Activated CD8-positive, alpha-beta T cell treated with anti-CD3 and anti-CD28 coated beads, Interleukin-2, amount 10 ng/mL, durations not matched to agents 7 days and 5 days (primary cell): ENCODE measurements at regions not wholly inside any gene's neighbourhood (a gene's known extent, or its start where the extent isn't known, plus 50 kb on each side); places are given as distances from the start of the nearest gene placed in this dataset.

ENCODE experiments used
- ATAC-seq: fragments of 150-1000 bp; cut with Tn5 transposase; one replicate; pipeline ENCODE4 v1.10.0; 2021; ENCODE audit warnings: moderate library complexity
- CTCF ChIA-PET: fragments of 350-600 bp; sonication (Branson Sonifier 250); formaldehyde crosslinking; loops from one replicate; lab custom pipeline; 2021; ENCODE audit warnings: antibody characterized with exemption; lab: Charles Lee
- POLR2A ChIA-PET: fragments of 350-600 bp; sonication (Branson Sonifier 250); formaldehyde crosslinking; loops from one replicate; lab custom pipeline; 2021; ENCODE audit warnings: antibody characterized with exemption; lab: Charles Lee
- DNase-seq: peaks from one replicate; pipeline ENCODE4 v3.0.0-alpha.2; 2020
- H3K27ac Mint-ChIP-seq: one replicate; pipeline ENCODE4 v1.8.0; 2021; ENCODE audit warnings: mild to moderate bottlenecking, mixed read lengths
- H3K27me3 Mint-ChIP-seq: one replicate; pipeline ENCODE4 v1.8.0; 2021; ENCODE audit warnings: low read depth, mixed read lengths
- H3K36me3 Mint-ChIP-seq: one replicate; pipeline ENCODE4 v1.8.0; 2021; ENCODE audit warnings: low read depth, mixed read lengths
- H3K4me1 Mint-ChIP-seq: one replicate; pipeline ENCODE4 v1.8.0; 2021; ENCODE audit warnings: low read depth, mixed read lengths
- H3K4me3 Mint-ChIP-seq: one replicate; pipeline ENCODE4 v1.8.0; 2021; ENCODE audit warnings: mild to moderate bottlenecking, mixed read lengths
- H3K9me3 Mint-ChIP-seq: one replicate; pipeline ENCODE4 v1.8.0; 2022; ENCODE audit warnings: mixed read lengths; ENCODE audit not compliant: insufficient read depth

DNA sequence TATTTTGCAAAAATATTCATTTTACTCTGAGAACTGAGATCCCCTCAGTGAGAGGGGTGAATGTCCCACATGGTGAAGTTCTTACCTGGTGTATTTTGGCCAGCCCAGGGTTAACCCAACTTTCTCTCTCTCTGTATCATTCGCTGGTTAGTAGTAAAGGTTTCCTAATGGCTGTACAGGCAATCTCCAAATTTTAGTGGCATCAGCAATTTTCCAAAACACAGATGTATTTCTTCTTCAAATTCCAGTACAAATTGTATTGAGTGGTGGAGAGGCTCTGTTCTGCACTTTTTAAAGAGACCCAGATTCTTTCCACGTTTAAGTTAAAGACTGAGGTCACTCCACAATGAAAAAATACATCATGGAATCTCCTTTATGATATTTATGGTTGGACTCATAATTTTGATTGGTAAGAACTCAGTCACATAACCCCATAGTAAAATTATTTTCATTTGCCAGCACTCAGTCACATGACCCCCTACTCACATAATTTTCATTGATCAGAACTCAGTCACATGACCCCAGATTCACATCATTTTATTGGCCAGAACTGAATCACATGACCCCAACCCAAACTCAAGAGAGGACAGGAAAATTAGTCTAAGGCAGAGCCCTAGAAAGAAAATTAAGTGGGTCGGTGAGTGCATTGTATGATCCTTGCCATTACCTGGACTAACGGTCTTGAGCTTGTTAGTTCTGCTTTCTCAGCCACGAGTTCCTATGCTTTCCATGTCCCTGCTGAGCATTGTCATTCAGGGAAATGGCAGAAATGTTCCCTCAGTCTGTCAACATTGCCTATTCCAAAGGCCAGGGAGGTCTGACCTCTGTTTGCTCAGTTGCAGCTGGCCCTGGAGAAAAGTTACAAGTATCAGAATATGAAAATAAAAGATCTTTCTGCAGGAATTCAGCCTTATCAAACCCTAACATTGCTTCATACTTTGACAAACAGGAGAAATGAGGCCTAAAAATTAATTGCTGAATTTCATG lies 1536.2 kb downstream of the AACS start:
- H3K36me3 Mint-ChIP-seq = no peaks in the 10 kb centered on the region
- CTCF ChIA-PET = no interaction called here
- no peak overlapping the region for H3K4me3 Mint-ChIP-seq
- H3K4me1 Mint-ChIP-seq = no peaks in the 10 kb centered on the region
- no peaks in the 10 kb centered on the region for H3K27me3 Mint-ChIP-seq
- POLR2A ChIA-PET = no interaction called here
- H3K27ac Mint-ChIP-seq = no peak overlapping the region
- peaks cover 4% of the 10 kb centered on the region for H3K9me3 Mint-ChIP-seq
- ATAC-seq (no peak), DNase-seq (no peak)

DNA sequence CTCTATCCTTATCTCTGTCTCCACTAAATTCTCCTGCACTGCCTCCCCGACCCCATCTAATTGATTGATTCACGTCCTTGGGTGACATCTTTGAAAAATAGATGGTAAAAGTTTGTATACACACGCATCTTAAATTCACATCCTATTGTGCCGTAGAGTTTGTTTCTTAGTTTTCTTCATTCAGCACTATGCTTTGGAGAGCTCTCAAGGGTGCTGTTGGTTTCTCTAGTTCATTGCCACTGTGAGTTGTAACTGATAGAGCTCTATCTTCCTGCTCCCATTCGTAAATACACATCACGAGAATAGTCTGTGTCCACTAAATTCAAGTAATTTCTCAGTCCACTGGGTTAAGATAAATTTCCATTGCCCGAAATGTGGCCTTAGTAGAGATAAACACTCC lies 1537.4 kb downstream of the AACS start:
- Mint-ChIP-seq H3K27ac (no peak overlapping the region), H3K4me3 (no peak overlapping the region), H3K27me3 (no peaks in the 10 kb centered on the region), H3K9me3 (peaks cover 2% of the 10 kb centered on the region), H3K36me3 (no peaks in the 10 kb centered on the region), H3K4me1 (no peaks in the 10 kb centered on the region)
- no peak for ATAC-seq
- POLR2A ChIA-PET = no interaction called here
- CTCF ChIA-PET = no interaction called here
- no peak for DNase-seq

DNA sequence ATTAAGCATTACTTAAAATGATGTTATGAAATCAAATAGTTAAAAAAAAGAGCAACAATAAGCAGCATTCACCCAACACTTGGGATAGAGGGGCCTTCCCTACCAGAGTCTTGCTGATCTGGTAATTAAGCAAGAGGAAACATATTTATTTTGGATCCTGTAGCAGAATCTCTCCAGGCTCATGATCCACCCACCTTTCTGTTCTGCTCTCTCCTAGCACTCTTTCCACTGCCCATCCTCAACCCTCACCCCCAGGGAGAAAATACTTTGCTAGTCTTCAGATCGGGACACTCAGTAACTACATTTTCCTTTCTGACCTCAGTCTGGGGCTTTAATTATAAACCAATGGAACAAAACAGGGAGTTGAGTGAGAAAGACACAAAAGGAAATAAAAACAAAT lies 1541.9 kb downstream of the AACS start:
- Mint-ChIP-seq H3K4me1 (no peaks in the 10 kb centered on the region), H3K27me3 (no peaks in the 10 kb centered on the region), H3K4me3 (no peak overlapping the region), H3K36me3 (no peaks in the 10 kb centered on the region), H3K27ac (no peak overlapping the region), H3K9me3 (no peaks in the 10 kb centered on the region)
- DNase-seq (no peak), ATAC-seq (no peak)
- POLR2A ChIA-PET = no interaction called here
- CTCF ChIA-PET = no interaction called here

DNA sequence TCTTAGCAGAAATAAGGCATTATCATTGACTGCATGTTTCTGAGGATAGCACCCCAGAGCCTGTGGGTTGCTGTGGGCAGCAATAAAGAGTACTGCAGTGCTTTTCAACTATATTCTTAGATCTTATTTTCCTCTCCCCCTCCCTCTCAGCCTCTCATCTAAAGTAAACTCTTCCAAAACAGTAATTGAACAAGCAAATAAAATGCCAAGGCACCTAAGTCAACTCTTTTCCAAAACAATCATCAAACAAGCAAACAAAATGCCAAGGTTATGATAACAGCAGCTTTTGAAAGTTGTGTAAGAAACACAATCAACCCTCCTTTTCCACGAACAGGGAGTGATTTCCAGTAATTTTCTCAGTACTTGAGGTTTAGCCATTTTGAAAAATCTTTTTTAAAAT lies 1542.6 kb downstream of the AACS start:
- DNase-seq (no peak), ATAC-seq (no peak)
- H3K9me3 Mint-ChIP-seq = no peaks in the 10 kb centered on the region
- ChIA-PET CTCF (no interaction called here), POLR2A (no interaction called here)
- H3K4me1 Mint-ChIP-seq = no peaks in the 10 kb centered on the region
- H3K4me3 Mint-ChIP-seq = no peak overlapping the region
- no peaks in the 10 kb centered on the region for H3K27me3 Mint-ChIP-seq
- H3K36me3 Mint-ChIP-seq = no peaks in the 10 kb centered on the region
- H3K27ac Mint-ChIP-seq = no peak overlapping the region

DNA sequence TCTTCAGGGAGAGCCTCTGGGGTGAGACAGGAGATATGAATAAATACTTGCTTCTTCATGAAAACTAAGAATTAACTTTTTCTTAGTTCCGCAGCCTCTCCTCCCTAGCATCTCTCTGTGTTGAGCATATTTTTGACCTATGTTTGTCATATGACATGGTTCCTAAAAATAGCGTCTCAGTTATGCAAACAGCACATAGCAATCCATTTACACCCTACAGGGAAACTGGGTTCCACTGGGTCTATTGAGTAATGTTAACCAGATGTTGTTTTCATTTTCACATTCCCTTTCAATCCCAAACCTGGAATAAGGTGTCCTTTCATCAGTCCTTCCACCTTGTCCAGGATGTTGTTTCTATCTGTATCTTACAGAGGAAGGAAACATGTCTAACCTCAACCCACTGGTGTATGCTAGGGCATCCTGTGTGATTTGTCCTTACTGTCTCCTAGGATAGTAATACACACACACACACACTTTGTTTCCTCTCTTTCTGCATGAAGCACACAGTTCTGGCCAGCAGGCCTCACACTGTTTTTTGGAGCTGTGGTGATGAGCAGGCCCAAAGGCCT lies 1543.5 kb downstream of the AACS start:
- no peak overlapping the region for H3K27ac Mint-ChIP-seq
- H3K36me3 Mint-ChIP-seq = no peaks in the 10 kb centered on the region
- no peaks in the 10 kb centered on the region for H3K9me3 Mint-ChIP-seq
- no peak for DNase-seq
- no peak overlapping the region for H3K4me3 Mint-ChIP-seq
- ATAC-seq = no peak
- ChIA-PET CTCF (no interaction called here), POLR2A (no interaction called here)
- no peaks in the 10 kb centered on the region for H3K27me3 Mint-ChIP-seq
- H3K4me1 Mint-ChIP-seq = no peaks in the 10 kb centered on the region

DNA sequence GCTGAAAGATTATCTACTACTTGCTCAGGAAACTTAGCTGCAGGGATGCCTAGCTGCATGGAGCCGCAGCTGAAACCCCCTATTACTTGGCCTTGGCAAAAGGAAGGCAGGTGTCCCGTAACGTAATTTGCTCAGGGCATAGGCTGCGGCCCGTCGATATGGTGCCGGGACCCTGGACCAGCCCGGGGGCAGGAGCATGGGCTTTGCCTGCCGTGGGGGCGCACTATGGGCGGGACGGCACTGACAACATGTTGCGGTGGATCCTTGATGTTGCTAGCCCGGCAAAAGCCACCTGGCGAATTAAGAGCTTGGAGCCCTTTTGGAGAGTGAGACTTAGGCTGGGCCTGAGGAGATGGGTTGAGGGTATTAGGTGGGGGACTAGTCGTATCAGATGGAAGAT lies 1551.2 kb downstream of the AACS start:
- Mint-ChIP-seq H3K27me3 (no peaks in the 10 kb centered on the region), H3K4me3 (no peak overlapping the region), H3K27ac (no peak overlapping the region), H3K9me3 (peaks cover 7% of the 10 kb centered on the region), H3K4me1 (no peaks in the 10 kb centered on the region), H3K36me3 (no peaks in the 10 kb centered on the region)
- POLR2A ChIA-PET = no interaction called here
- ATAC-seq (no peak), DNase-seq (no peak)
- CTCF ChIA-PET = no interaction called here

DNA sequence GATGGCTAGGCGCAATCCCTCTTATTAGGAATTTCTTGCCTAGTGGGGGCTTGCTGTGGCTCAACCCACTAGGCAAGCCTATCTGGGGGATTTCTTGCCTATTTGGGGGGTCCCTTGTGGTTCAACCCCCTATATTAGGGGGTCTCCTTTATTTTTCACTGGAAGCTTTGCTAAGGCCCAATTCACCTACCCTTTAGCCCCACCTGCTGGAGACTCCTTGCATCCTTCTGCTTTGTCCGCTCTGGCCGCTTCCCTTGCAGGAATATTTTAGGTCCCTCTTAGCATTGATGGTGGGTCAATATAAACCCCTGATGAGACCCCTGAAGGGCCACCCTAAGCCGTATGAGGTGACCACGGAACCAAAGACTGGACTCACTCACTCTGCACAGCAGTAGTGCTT lies 1552.1 kb downstream of the AACS start:
- Mint-ChIP-seq H3K36me3 (no peaks in the 10 kb centered on the region), H3K27me3 (no peaks in the 10 kb centered on the region), H3K4me1 (no peaks in the 10 kb centered on the region), H3K4me3 (no peak overlapping the region), H3K9me3 (peaks cover 7% of the 10 kb centered on the region), H3K27ac (no peak overlapping the region)
- ChIA-PET POLR2A (no interaction called here), CTCF (no interaction called here)
- ATAC-seq (no peak), DNase-seq (no peak)

DNA sequence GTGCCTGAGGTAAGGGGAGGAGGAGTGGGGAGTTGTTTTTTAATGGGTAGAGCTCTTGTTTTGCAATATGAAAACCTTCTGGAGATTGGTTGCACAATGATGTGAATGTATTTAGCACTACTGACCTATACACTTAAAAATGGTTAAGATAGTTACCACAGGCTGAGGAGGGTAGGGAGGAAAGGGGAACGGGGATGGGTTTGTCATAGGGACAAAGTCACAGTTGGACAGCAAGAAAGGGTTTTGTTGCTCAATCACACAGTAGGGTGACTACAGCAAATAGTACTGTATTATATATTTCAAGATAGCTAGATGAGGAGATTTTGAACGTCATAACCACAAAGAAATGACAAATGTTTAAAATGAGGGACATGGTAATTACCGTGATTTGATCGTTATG lies 1562.4 kb downstream of the AACS start:
- CTCF ChIA-PET = no interaction called here
- DNase-seq (no peak), ATAC-seq (no peak)
- Mint-ChIP-seq H3K4me1 (no peaks in the 10 kb centered on the region), H3K27ac (no peak overlapping the region), H3K4me3 (no peak overlapping the region), H3K9me3 (no peaks in the 10 kb centered on the region), H3K36me3 (no peaks in the 10 kb centered on the region), H3K27me3 (no peaks in the 10 kb centered on the region)
- POLR2A ChIA-PET = no interaction called here

DNA sequence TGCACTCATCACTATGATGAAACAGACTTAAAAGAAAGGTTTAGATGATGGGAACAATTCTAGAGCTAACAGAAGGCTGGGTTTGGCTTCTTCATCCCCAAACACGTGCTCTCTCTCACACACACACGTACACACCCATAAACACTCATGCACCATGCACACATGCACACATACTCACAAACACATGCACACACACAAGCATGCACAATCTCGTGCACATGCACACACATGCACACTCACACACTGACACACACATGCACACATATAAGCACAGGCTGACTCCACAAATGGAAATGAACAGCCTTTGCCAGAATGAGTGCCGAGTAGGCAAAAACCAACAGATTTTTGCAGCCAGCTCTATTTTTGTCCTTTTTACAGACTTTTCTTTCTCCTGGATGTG lies 1571.6 kb downstream of the AACS start:
- Mint-ChIP-seq H3K27ac (no peak overlapping the region), H3K4me3 (no peak overlapping the region), H3K9me3 (peaks cover 10% of the 10 kb centered on the region), H3K4me1 (no peaks in the 10 kb centered on the region), H3K36me3 (no peaks in the 10 kb centered on the region), H3K27me3 (no peaks in the 10 kb centered on the region)
- ChIA-PET POLR2A (no interaction called here), CTCF (no interaction called here)
- DNase-seq = no peak
- ATAC-seq = no peak

DNA sequence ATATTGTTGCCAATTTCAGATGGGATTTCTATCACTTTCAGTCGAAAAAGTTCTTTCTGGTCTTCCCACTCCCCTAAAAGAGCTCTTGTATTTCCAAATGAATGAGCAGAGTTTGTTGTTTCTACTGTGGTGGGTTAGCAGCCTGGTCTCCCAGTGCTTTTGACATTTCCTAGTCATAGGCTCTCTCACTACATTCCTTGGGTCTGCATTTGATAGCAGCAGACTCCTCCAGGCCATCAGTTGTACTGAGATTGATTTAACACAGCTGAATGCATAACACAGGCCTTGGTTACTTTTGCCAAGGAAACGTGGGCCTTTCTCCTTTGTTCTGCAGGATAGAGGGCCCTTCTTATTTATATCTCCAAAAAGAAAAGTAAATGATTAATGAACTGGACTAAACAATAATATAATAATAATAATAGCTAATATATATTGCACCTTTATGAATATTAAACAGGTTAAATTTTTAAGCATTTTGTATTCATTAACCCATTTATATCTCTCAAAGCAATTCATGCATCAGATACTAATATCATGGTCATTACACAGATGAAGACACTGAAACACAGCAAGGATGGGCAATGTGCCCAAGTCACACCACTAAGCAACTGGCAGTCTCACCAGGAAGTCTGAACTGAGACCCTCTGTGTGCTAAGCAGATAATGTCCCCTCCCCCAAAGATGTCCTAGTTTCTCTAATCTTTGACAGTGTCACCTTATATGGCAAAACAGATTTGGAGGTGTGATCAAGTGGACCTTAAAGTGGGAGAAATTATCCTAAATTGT lies 1579.2 kb downstream of the AACS start:
- Mint-ChIP-seq H3K9me3 (peaks cover 3% of the 10 kb centered on the region), H3K27ac (no peak overlapping the region), H3K4me3 (no peak overlapping the region), H3K27me3 (no peaks in the 10 kb centered on the region), H3K36me3 (no peaks in the 10 kb centered on the region), H3K4me1 (no peaks in the 10 kb centered on the region)
- ATAC-seq (no peak), DNase-seq (no peak)
- CTCF ChIA-PET = no interaction called here
- POLR2A ChIA-PET = no interaction called here

DNA sequence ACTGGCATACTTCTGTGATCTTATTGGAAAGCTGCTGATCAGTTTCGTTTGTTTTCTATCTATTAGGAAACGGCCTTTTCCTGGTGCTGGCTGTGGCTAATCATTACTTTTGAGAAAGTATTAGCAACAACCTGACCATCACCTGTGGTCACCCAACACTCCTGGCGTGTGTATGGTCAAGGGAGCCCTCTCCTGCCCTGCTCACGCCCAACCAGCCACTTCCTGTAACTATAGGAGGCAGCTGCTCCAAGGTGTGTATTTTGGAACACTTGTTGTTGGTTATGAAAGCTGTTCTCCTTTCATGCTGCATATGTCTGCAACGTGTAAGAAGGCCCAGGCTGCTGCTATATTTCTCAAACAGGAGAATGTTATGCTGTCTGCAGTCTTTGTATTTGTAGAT lies 1582.8 kb downstream of the AACS start:
- no peak overlapping the region for H3K27ac Mint-ChIP-seq
- no peaks in the 10 kb centered on the region for H3K9me3 Mint-ChIP-seq
- H3K36me3 Mint-ChIP-seq = no peaks in the 10 kb centered on the region
- no peaks in the 10 kb centered on the region for H3K4me1 Mint-ChIP-seq
- DNase-seq (no peak), ATAC-seq (no peak)
- no peaks in the 10 kb centered on the region for H3K27me3 Mint-ChIP-seq
- POLR2A ChIA-PET = no interaction called here
- no peak overlapping the region for H3K4me3 Mint-ChIP-seq
- CTCF ChIA-PET = no interaction called here

DNA sequence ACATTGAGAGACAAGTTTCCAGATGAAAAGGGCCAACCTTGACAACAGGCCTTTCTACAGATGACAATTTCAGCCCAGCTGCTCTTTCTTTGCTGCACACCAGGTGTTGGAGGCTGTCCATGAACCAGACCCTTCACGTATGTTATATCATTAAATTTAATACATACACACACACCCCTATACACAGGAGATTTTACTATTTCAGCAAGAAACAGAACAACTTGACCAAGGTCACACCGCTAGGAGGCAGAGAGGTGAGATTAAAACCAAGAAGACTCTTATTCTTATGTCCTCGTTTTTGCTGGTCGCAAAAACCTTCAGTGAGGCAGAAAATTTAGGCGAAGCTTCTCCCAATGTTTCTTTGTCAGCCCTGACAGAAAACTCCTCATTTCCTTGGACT lies 1585.9 kb downstream of the AACS start:
- POLR2A ChIA-PET = no interaction called here
- DNase-seq (no peak), ATAC-seq (no peak)
- CTCF ChIA-PET = no interaction called here
- H3K36me3 Mint-ChIP-seq = no peaks in the 10 kb centered on the region
- H3K27ac Mint-ChIP-seq = no peak overlapping the region
- no peak overlapping the region for H3K4me3 Mint-ChIP-seq
- H3K9me3 Mint-ChIP-seq = no peaks in the 10 kb centered on the region
- H3K27me3 Mint-ChIP-seq = no peaks in the 10 kb centered on the region
- no peaks in the 10 kb centered on the region for H3K4me1 Mint-ChIP-seq
